A673 (cell line): ENCODE measurements at regions not wholly inside any gene's neighbourhood (a gene's known extent, or its start where the extent isn't known, plus 50 kb on each side); places are given as distances from the start of the nearest gene placed in this dataset.

Experiments
- BruUV-seq: library from RNA; stranded (reverse); fragments of 400-500 nt; replicated peaks from 2 replicates; lab custom pipeline; 2021; lab: Mats Ljungman, UMichigan
- CTCF ChIA-PET: fragments of 300-600 bp; sonication (Branson Sonifier 250); formaldehyde crosslinking; loops from one replicate; lab custom pipeline; 2022; ENCODE audit warnings: antibody characterized with exemption; lab: Charles Lee
- POLR2A ChIA-PET: fragments of 300-600 bp; sonication (Branson Sonifier 250); formaldehyde crosslinking; loops from one replicate; lab custom pipeline; 2022; ENCODE audit warnings: antibody characterized with exemption; ENCODE audit not compliant: low non-redundant PET; lab: Charles Lee
- DNase-seq: peaks from one replicate; pipeline ENCODE4 v3.0.0-alpha.2; 2015; ENCODE audit warnings: low spot score
- H3K27ac ChIP-seq: fragments of 200-600 bp; sonication (generic); 2 replicates; pipeline ENCODE4 v1.5.1; 2016; ENCODE audit warnings: mixed run types, low read depth, mild to moderate bottlenecking, mixed read lengths, antibody characterized with exemption, low read length; ENCODE audit not compliant: poor library complexity, severe bottlenecking
- H3K27me3 ChIP-seq: fragments of 200-600 bp; sonication (generic); replicated peaks from 2 replicates; pipeline ENCODE4 v1.6.1; 2017; ENCODE audit warnings: mixed run types, low read depth, mild to moderate bottlenecking, mixed read lengths, antibody characterized with exemption, low read length; ENCODE audit not compliant: insufficient read depth, poor library complexity
- H3K36me3 ChIP-seq: fragments of 200-600 bp; sonication (generic); 2 replicates; pipeline ENCODE4 v1.6.1; 2016; ENCODE audit warnings: mixed run types, mild to moderate bottlenecking, mixed read lengths, antibody characterized with exemption, low read length; ENCODE audit not compliant: insufficient read depth, poor library complexity, severe bottlenecking
- H3K4me1 ChIP-seq: fragments of 200-600 bp; sonication (generic); 2 replicates; pipeline ENCODE4 v1.6.1; 2017; ENCODE audit warnings: mixed run types, mild to moderate bottlenecking, mixed read lengths, antibody characterized with exemption, low read length; ENCODE audit not compliant: insufficient read depth, poor library complexity, severe bottlenecking
- H3K4me3 ChIP-seq: fragments of 200-600 bp; sonication (generic); 2 replicates; pipeline ENCODE4 v1.5.1; 2016; ENCODE audit warnings: low read depth, mixed run types, mild to moderate bottlenecking, mixed read lengths, low read length; ENCODE audit not compliant: poor library complexity, severe bottlenecking
- H3K9me3 ChIP-seq: fragments of 200-600 bp; sonication (generic); 2 replicates; pipeline ENCODE4 v1.6.1; 2016; ENCODE audit warnings: mixed run types, low read depth, mild to moderate bottlenecking, mixed read lengths, antibody characterized with exemption, low read length; ENCODE audit not compliant: poor library complexity, severe bottlenecking
- EZH2 ChIP-seq: fragments of 200-600 bp; sonication (generic); IDR thresholded peaks from 2 replicates; pipeline ENCODE4 v1.6.1; 2017; ENCODE audit warnings: borderline replicate concordance, low read depth, mild to moderate bottlenecking, mixed read lengths, antibody characterized with exemption, low read length; ENCODE audit not compliant: poor library complexity, severe bottlenecking
- intact Hi-C: fragments of 100-400 bp; cut with micrococcal nuclease; formaldehyde crosslinking; loops from one replicate; pipeline ENCODE4 v1.10.0; 2022; ENCODE audit not compliant: unreplicated experiment
- TF ChIP-seq, protein P1 (sequence below): fragments of 300-800, 200-600 bp; sonication (generic); conservative IDR thresholded peaks from 2 replicates; pipeline ENCODE4 v1.5.1; 2017; ENCODE audit warnings: low read depth, mild to moderate bottlenecking, antibody characterized with exemption, low read length, moderate library complexity, mixed read lengths

DNA sequence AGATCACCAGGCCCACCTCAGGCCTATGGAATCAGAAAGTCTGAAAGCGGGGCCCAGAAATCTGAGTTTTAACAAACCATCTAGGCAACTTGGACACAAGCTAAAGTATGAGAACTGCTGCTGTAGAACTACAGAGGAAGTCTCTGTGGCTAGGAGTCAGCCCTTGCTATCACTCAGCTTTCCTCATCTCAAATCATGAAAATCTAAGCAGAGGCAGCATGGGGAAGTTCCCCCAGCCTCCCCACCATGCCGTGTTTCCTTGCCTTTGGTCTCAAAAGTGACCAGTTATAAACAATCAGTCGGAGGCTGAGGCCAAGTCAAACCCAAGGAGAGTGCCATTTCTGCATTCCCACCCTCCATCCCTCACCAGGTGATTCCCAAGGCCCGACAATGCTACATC is 404.7 kb downstream of the BCL11A start:
- DNase-seq: no peak
- no TSS peak for BruUV-seq
- Histone ChIP-seq H3K27me3 (no peaks in the 10 kb centered on the region), H3K36me3 (no peaks in the 10 kb centered on the region), H3K27ac (no peak overlapping the region), H3K9me3 (no peaks in the 10 kb centered on the region), H3K4me1 (no peaks in the 10 kb centered on the region), H3K4me3 (no peak overlapping the region)
- POLR2A ChIA-PET: no interaction called here
- TF ChIP-seq, protein P1, sequence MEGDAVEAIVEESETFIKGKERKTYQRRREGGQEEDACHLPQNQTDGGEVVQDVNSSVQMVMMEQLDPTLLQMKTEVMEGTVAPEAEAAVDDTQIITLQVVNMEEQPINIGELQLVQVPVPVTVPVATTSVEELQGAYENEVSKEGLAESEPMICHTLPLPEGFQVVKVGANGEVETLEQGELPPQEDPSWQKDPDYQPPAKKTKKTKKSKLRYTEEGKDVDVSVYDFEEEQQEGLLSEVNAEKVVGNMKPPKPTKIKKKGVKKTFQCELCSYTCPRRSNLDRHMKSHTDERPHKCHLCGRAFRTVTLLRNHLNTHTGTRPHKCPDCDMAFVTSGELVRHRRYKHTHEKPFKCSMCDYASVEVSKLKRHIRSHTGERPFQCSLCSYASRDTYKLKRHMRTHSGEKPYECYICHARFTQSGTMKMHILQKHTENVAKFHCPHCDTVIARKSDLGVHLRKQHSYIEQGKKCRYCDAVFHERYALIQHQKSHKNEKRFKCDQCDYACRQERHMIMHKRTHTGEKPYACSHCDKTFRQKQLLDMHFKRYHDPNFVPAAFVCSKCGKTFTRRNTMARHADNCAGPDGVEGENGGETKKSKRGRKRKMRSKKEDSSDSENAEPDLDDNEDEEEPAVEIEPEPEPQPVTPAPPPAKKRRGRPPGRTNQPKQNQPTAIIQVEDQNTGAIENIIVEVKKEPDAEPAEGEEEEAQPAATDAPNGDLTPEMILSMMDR: no peak
- no peak for TF ChIP-seq EZH2
- intact Hi-C loops: no loop called here
- CTCF ChIA-PET: no interaction called here

DNA sequence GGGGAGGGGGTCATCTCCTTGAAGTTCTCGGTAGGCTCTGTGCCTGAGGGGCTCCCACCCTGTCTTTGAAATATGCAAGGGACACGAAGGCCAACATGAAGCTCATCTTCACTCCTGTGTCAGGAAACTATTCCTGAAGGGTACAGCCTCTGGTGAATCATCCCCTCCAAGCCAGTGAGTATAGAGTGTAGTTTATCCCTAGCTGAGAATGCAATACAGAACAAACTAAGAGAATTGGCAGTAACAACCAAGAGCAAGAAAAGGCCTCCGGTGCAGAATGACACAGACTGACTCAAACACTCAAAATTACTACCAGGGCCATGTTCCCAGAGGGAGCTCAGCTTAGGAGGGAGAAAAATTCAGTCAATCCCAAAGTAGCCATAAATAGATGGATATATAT is 413.3 kb downstream of the BCL11A start:
- BruUV-seq: no TSS peak
- no peaks in the 10 kb centered on the region for H3K4me1 ChIP-seq
- H3K27me3 ChIP-seq: no peaks in the 10 kb centered on the region
- no peak overlapping the region for H3K4me3 ChIP-seq
- H3K9me3 ChIP-seq: no peaks in the 10 kb centered on the region
- TF ChIP-seq, protein P1: no peak
- no peak for TF ChIP-seq EZH2
- ChIA-PET POLR2A (no interaction called here), CTCF (no interaction called here)
- no peak for DNase-seq
- no peaks in the 10 kb centered on the region for H3K36me3 ChIP-seq
- no peak overlapping the region for H3K27ac ChIP-seq
- intact Hi-C loops: no loop called here

DNA sequence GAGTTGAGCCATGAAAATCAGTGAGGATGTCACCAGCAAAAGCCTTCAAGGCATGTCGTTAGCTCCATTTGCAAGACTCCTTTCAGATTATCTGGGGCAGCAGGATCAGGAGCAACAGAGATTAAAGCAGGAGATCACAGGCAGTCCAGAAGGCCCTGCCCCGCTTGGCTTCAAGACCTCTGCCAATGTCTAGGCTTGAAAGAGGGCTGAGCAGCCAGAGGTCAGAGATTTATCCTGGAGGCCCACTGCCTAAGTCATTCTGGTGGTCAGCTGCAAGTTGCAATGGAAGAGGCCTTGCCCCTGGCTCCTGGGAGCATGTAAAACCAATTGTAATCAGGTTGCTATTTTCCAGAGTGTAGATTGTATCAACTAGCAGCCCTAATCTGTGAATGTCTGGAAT is 416.5 kb downstream of the BCL11A start:
- no peaks in the 10 kb centered on the region for H3K27me3 ChIP-seq
- no peaks in the 10 kb centered on the region for H3K9me3 ChIP-seq
- DNase-seq: no peak
- no peaks in the 10 kb centered on the region for H3K4me1 ChIP-seq
- H3K36me3 ChIP-seq: no peaks in the 10 kb centered on the region
- no peak overlapping the region for H3K27ac ChIP-seq
- intact Hi-C loops: no loop called here
- no TSS peak for BruUV-seq
- ChIA-PET CTCF (no interaction called here), POLR2A (no interaction called here)
- no peak overlapping the region for H3K4me3 ChIP-seq
- TF ChIP-seq, protein P1: no peak
- no peak for TF ChIP-seq EZH2
